ENCODE measurements at regions not wholly inside any gene's neighbourhood (a gene's known extent, or its start where the extent isn't known, plus 50 kb on each side); places are given as distances from the start of the nearest gene placed in this dataset.

GRCh38 chr4:115418635-115419396 is 305.4 kb upstream of the NDST4 start:
- no peaks in the 10 kb centered on the region for H3K4me1 Mint-ChIP-seq (ENCODE audit: low read depth, unreplicated experiment)
- TF ChIP-seq CTCF (IDR thresholded peaks at IDR 0.05; ENCODE audit: unreplicated experiment): no peak
- H3K36me3 Mint-ChIP-seq (ENCODE audit: insufficient read depth, unreplicated experiment): no peaks in the 10 kb centered on the region
- no TSS peak for BruUV-seq (replicated peaks)
- H3K9me3 Mint-ChIP-seq (ENCODE audit: low read depth, unreplicated experiment): peaks cover 2% of the 10 kb centered on the region
- DNase-seq: no peak
- H3K27ac Mint-ChIP-seq (ENCODE audit: unreplicated experiment): no peak overlapping the region
- intact Hi-C loops (cut with micrococcal nuclease; ENCODE audit: unreplicated experiment): no loop called here
- no peak overlapping the region for H3K4me3 Mint-ChIP-seq (ENCODE audit: low read depth, unreplicated experiment)
- CTCF ChIA-PET: no interaction called here
- no peaks in the 10 kb centered on the region for H3K27me3 Mint-ChIP-seq (ENCODE audit: unreplicated experiment)

GRCh38 chr4:115396034-115396433 is 282.6 kb upstream of the NDST4 start:
- DNase-seq: no peak
- Mint-ChIP-seq H3K9me3 (ENCODE audit: low read depth, unreplicated experiment) (peaks cover 3% of the 10 kb centered on the region), H3K27me3 (ENCODE audit: unreplicated experiment) (no peaks in the 10 kb centered on the region), H3K36me3 (ENCODE audit: insufficient read depth, unreplicated experiment) (no peaks in the 10 kb centered on the region), H3K4me1 (ENCODE audit: low read depth, unreplicated experiment) (no peaks in the 10 kb centered on the region), H3K4me3 (ENCODE audit: low read depth, unreplicated experiment) (no peak overlapping the region), H3K27ac (ENCODE audit: unreplicated experiment) (no peak overlapping the region)
- intact Hi-C loops (cut with micrococcal nuclease; ENCODE audit: unreplicated experiment): no loop called here
- CTCF ChIA-PET: no interaction called here
- BruUV-seq (replicated peaks): no TSS peak
- TF ChIP-seq CTCF (IDR thresholded peaks at IDR 0.05; ENCODE audit: unreplicated experiment): no peak

GRCh38 chr4:115376866-115377265 is 263.4 kb upstream of the NDST4 start:
- no TSS peak for BruUV-seq (replicated peaks)
- CTCF ChIA-PET: no interaction called here
- no peaks in the 10 kb centered on the region for H3K4me1 Mint-ChIP-seq (ENCODE audit: low read depth, unreplicated experiment)
- H3K27me3 Mint-ChIP-seq (ENCODE audit: unreplicated experiment): no peaks in the 10 kb centered on the region
- H3K36me3 Mint-ChIP-seq (ENCODE audit: insufficient read depth, unreplicated experiment): no peaks in the 10 kb centered on the region
- no peaks in the 10 kb centered on the region for H3K9me3 Mint-ChIP-seq (ENCODE audit: low read depth, unreplicated experiment)
- intact Hi-C loops (cut with micrococcal nuclease; ENCODE audit: unreplicated experiment): no loop called here
- no peak for TF ChIP-seq CTCF (IDR thresholded peaks at IDR 0.05; ENCODE audit: unreplicated experiment)
- no peak for DNase-seq
- H3K27ac Mint-ChIP-seq (ENCODE audit: unreplicated experiment): no peak overlapping the region
- no peak overlapping the region for H3K4me3 Mint-ChIP-seq (ENCODE audit: low read depth, unreplicated experiment)

GRCh38 chr4:115374621-115375020 is 261.2 kb upstream of the NDST4 start:
- Mint-ChIP-seq H3K36me3 (ENCODE audit: insufficient read depth, unreplicated experiment) (no peaks in the 10 kb centered on the region), H3K27me3 (ENCODE audit: unreplicated experiment) (no peaks in the 10 kb centered on the region), H3K9me3 (ENCODE audit: low read depth, unreplicated experiment) (no peaks in the 10 kb centered on the region), H3K4me1 (ENCODE audit: low read depth, unreplicated experiment) (no peaks in the 10 kb centered on the region), H3K27ac (ENCODE audit: unreplicated experiment) (no peak overlapping the region), H3K4me3 (ENCODE audit: low read depth, unreplicated experiment) (no peak overlapping the region)
- TF ChIP-seq CTCF (IDR thresholded peaks at IDR 0.05; ENCODE audit: unreplicated experiment): no peak
- CTCF ChIA-PET: no interaction called here
- DNase-seq: no peak
- intact Hi-C loops (cut with micrococcal nuclease; ENCODE audit: unreplicated experiment): no loop called here
- no TSS peak for BruUV-seq (replicated peaks)
